HG03442 (cell line): ENCODE measurements at regions not wholly inside any gene's neighbourhood (a gene's known extent, or its start where the extent isn't known, plus 50 kb on each side); places are given as distances from the start of the nearest gene placed in this dataset.

ENCODE experiments used
- ATAC-seq: cut with Tn5 transposase; IDR thresholded peaks from one replicate; pipeline ENCODE4 v1.9.1; 2021; ENCODE audit warnings: mild to moderate bottlenecking, moderate library complexity; ENCODE audit not compliant: unreplicated experiment

- ATAC-seq: no peak
Observed at GRCh38 chr4:175125410-175126068, 207.4 kb downstream of the ADAM29 start.

- no peak for ATAC-seq
Observed at GRCh38 chr4:175127314-175127713, 209.2 kb downstream of the ADAM29 start.

DNA sequence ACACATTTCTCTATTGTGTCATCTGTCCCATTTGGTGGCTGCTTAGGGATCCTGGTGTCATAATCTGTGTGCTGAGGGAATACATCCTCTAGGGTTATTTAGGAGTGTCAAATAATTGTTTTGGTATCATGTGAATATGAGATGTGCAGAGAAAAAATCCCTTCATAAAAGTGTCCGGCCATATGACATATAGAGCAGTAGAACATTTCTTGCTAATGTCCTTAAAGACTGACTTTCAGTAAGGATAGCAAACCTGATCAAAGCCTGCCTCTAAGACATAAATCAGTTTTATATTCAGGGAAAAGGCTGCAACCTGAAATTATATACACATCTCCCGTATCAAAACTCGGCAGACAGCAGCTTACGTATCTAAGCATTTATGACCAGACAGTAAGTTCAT lies 211.6 kb downstream of the ADAM29 start:
- no peak for ATAC-seq

DNA sequence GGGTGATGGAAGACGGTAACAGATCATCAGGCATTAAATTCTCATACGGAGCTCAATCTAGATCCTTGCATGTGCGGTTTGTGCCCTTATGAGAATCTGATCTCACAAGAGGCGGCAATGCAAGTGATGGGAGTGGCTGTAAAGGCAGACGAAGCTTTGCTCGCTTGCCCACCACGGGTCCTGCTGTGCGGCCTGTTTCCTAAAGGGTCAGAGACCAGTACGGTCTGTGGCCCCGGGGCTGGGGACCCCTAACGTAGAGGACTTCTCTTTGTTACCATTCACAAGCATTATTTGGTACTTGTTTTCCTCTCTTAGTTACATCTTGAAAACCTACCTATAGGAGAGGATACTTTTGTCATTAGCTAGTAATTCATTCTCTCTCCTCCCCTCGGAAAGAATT lies 221.0 kb downstream of the ADAM29 start:
- no peak for ATAC-seq

- ATAC-seq: no peak
Observed at GRCh38 chr4:175143116-175143515, 225.0 kb downstream of the ADAM29 start.

DNA sequence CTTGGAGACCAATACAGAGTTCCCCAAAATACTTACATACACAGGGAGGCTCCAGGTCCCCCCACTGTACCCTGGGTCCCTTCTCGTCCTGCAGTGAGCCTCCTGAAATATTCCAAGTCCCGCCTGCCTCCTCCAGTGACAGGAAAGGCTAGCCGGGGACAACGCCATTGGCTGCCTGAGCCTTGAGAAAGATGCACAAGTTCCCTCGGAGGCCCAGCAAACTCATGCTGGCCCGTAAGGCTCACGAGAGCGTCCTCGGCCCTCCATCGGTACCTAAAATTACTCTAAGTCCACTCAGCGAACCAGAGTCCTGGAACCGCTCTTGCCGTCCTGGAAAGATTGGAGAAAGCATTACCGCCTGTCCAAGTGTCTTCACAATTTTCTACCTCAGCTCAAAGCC lies 228.6 kb downstream of the ADAM29 start:
- no peak for ATAC-seq

DNA sequence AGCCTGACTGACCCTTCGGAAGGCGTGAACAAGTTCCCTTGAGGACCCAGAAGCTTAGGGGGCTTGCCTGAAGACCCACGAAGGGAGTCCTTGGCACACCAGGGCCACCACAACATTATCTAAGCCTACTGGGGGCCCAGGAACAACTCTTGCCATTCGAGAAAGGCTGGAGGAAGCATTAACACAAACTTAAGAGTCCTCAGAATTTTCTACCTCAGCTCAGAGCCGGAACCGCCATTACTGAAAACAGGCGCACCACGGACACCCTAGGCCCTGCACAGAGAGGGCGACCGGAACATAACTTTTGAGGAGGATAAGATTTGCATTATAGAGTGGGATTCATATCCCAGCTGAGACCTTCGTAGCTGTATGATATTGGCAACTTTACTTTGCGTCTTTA lies 229.1 kb downstream of the ADAM29 start:
- no peak for ATAC-seq

DNA sequence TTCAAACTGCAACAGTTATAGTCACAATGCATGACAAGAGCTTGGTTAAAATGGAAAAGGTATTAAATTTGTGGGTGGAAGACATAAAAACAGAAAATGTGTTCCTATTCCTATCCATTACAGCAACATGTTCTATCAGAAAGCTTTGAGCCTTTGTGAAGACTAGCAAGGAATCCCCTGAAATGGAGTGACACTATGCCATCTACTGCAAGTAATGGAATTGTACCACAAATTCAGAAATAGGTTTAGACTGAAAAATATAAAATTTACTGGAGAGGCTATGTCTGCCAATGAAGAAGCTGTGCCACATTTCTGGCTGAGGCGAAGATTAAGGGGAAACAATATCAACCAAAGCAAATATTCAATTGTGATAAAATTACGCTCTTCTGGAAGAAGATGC lies 247.9 kb downstream of the ADAM29 start:
- no peak for ATAC-seq

DNA sequence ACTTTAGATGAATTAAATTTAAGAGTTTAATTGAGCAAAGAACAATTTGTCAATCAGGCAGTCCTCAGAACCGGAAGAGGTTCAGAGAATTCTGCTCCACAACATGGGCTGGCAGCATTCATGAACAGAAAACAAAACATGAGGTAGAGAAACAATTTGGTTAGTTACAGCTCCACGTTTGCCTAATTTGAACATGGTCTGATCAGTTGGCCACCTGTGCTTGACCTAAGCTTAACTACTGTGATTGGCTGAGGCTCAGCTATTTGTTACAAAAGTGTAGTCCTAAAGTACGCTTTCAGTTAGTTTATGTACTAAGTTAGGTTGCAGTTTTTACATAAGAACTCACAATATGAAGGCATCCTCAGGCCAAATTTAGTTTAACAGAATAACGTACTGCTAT lies 258.6 kb downstream of the ADAM29 start:
- no peak for ATAC-seq

GRCh38 chr4:175190654-175191053 lies 272.5 kb downstream of the ADAM29 start:
- no peak for ATAC-seq

DNA sequence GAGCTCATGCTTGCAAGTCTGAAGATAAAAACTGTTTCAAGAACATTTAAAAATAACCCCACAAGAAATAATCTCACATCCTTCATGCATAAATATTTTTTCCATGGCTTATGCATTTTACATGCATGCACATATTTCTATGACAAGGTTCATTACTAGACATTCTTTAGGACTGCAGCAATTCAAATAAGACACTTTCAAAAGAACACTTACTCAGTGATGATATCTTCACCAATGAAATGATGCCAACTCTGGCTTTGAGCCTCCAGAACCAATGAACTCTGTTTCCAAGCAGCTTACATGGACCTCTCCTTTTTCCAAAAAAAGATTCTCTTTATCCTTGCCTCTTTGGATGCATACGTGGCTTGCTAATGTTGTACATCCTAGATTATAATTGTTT lies 279.9 kb downstream of the ADAM29 start:
- no peak for ATAC-seq

DNA sequence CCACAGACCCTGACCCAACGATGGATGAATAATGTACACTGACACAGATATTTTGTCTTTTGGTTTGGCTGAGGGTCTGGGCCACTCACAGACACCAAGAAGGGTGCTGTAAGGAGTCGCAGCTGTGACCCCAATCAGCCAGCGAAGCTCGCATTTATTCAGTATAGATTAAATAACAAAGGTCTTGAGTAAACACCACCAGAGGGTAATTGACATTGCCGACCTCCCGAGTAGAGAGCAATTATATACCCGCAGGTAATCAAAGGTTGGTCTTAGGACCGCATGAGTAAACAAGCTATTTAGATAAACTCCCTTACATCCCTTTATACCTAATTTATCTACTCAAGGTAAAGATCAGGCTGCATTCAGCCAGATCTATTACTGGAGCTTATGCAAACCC lies 297.1 kb downstream of the ADAM29 start:
- ATAC-seq: no peak

- no peak for ATAC-seq
Observed at GRCh38 chr4:175215657-175216056, 297.5 kb downstream of the ADAM29 start.

DNA sequence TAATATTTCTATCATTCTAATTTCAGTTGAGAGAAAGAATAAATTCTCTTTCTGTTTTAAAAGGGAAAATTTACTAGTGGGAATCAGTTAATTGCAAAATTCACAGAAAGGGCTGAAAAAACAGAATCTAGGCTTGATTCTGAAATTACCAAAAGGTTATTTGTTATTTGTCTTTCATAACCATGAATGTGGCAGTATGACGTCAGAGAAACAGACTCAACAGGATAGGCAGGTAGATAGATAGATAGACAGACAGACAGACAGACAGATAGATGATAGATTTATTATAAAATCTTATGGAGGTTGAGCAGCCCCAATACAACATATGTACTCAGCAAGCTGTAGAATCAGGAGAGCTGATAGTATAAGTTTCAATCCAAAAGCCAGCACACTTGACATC lies 311.0 kb downstream of the ADAM29 start:
- no peak for ATAC-seq

- ATAC-seq: no peak
Observed at GRCh38 chr4:175234162-175234561, 316.0 kb downstream of the ADAM29 start.

- ATAC-seq: no peak
Observed at GRCh38 chr4:175238827-175239517, 320.8 kb downstream of the ADAM29 start.

DNA sequence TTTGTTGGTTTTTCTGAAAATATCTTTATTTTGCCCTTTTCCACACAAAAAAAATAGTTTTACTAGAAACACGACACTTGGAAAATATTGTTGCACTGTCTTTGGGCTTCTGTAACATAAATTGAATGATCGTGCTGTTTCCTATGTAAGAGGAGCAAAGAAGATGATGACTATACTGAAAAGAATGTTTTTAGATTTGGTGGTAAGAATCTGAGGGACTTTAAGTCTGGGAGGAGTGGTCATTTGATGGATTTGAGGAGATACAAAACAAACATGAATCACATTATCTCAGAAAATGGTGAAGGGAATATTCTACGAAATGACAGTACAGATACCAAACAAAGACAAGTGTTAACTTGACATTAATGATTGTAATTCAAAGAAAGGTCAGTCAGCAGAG lies 328.8 kb downstream of the ADAM29 start:
- ATAC-seq: no peak

GRCh38 chr4:175252642-175253041 lies 334.5 kb downstream of the ADAM29 start:
- ATAC-seq: no peak

DNA sequence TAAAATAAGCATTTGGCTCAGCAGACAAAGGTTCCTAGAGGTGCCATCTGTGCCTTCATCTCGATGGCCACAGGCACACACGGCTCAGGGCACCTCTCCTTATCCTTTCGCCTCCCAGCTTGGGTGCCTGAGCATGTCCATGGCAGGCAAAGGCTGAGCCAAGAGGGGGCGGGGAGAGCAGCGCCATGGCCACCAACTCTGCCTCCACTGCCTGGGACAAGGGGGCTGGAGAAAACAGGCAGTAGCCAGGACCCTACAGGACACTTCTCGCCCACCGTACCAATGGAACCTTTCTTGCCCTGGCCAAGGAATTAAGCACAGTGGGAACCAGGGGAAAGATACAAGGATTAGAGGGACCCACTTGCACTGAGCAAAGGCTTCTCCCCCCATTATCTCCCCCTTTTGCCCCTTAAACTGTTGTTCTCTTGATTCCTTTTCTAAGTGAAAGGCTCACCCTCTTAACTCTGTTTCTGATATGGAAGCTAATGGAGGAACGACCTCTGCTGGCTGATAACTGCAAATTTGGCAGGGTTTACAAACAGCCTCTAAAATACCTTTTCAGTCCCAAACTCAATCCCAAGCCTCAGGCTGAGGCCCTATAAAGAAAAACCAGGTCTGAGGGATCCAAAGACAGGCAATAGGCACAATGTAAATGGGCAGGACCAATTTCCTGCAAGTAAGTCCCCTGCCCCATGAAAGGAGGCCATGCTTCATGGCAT lies 335.2 kb downstream of the ADAM29 start:
- no peak for ATAC-seq

DNA sequence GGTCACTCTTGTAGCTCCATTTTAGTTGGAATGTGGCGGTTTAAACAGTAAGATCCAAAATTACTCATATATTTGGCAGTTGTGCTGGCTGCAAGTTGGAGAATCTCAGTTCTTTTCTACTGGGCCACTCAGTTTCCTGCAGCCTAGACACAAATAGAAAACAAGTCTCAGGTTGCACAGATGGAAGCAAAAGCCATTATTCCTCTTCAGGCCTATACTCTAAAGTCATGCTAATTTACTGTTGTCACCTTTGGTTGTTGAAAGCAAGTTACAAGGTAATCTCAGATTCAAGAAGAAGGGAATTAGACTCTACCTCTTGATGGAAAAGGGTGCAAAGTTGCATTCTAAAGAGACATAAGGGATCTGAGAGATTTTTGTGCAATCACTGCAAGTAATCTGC lies 345.4 kb downstream of the ADAM29 start:
- no peak for ATAC-seq

GRCh38 chr4:175271010-175271630 lies 353.0 kb downstream of the ADAM29 start:
- no peak for ATAC-seq
